CD4-positive, alpha-beta T cell treated with Interleukin-6 for 4 hours (primary cell): ENCODE measurements at regions not wholly inside any gene's neighbourhood (a gene's known extent, or its start where the extent isn't known, plus 50 kb on each side); places are given as distances from the start of the nearest gene placed in this dataset.
"Not testable (repeated sequence)": the region's sequence is repeated elsewhere in the genome, so short reads cannot be mapped to it uniquely, and the experiment has no call there.

ENCODE experiments used
- DNase-seq: peaks from one replicate; pipeline ENCODE4 v3.0.0-alpha.2; 2020; ENCODE audit warnings: mixed read lengths

- DNase-seq = no peak
These were observed 681.5 kb upstream of the EPHA5 start for GRCh38 chr4:66351761-66352160.

GRCh38 chr4:66340286-66340893 lies 670.1 kb upstream of the EPHA5 start:
- DNase-seq = no peak

GRCh38 chr4:66339007-66339406 lies 668.7 kb upstream of the EPHA5 start:
- DNase-seq = no peak

- DNase-seq = no peak
These were observed 661.5 kb upstream of the EPHA5 start for GRCh38 chr4:66331761-66332160.

- no peak for DNase-seq
These were observed 659.8 kb upstream of the EPHA5 start for GRCh38 chr4:66330125-66330524.

GRCh38 chr4:66328803-66329574 lies 658.7 kb upstream of the EPHA5 start:
- no peak for DNase-seq

- DNase-seq = no peak
These were observed 637.6 kb upstream of the EPHA5 start for GRCh38 chr4:66307641-66308438.

GRCh38 chr4:66300336-66300934 lies 630.1 kb upstream of the EPHA5 start:
- no peak for DNase-seq

GRCh38 chr4:66298569-66298968 lies 628.3 kb upstream of the EPHA5 start:
- DNase-seq = no peak

GRCh38 chr4:66297703-66298102 lies 627.4 kb upstream of the EPHA5 start:
- DNase-seq = no peak

- no peak for DNase-seq
These were observed 624.3 kb upstream of the EPHA5 start for GRCh38 chr4:66294638-66295037.

GRCh38 chr4:66284991-66285451 lies 614.7 kb upstream of the EPHA5 start:
- DNase-seq = no peak

- no peak for DNase-seq
These were observed 608.8 kb upstream of the EPHA5 start for GRCh38 chr4:66279084-66279483.

- no peak for DNase-seq
These were observed 605.2 kb upstream of the EPHA5 start for GRCh38 chr4:66275411-66276038.

GRCh38 chr4:66273110-66273509 lies 602.8 kb upstream of the EPHA5 start:
- no peak for DNase-seq

- not testable (repeated sequence) for DNase-seq
These were observed 600.1 kb upstream of the EPHA5 start for GRCh38 chr4:66270356-66270755.

GRCh38 chr4:66266554-66266953 lies 596.3 kb upstream of the EPHA5 start:
- DNase-seq = not testable (repeated sequence)

- DNase-seq = no peak
These were observed 595.7 kb upstream of the EPHA5 start for GRCh38 chr4:66266035-66266434.

- DNase-seq = no peak
These were observed 582.0 kb upstream of the EPHA5 start for GRCh38 chr4:66252291-66252690.

- DNase-seq = no peak
These were observed 576.4 kb upstream of the EPHA5 start for GRCh38 chr4:66246643-66247042.

GRCh38 chr4:66235876-66236275 lies 565.6 kb upstream of the EPHA5 start:
- no peak for DNase-seq

- no peak for DNase-seq
These were observed 559.6 kb upstream of the EPHA5 start for GRCh38 chr4:66229885-66230284.

- no peak for DNase-seq
These were observed 555.2 kb upstream of the EPHA5 start for GRCh38 chr4:66225539-66225938.
